ENCODE measurements at regions not wholly inside any gene's neighbourhood (a gene's known extent, or its start where the extent isn't known, plus 50 kb on each side); places are given as distances from the start of the nearest gene placed in this dataset.

- no peak for DNase-seq (ENCODE audit: extremely low read depth, low read depth)
Measured at GRCh38 chr13:111632906-111633305, 312.5 kb downstream of the TEX29 start.

GRCh38 chr13:111633401-111633800 lies 313.0 kb downstream of the TEX29 start:
- no peak for DNase-seq (ENCODE audit: extremely low read depth, low read depth)

GRCh38 chr13:111634410-111634809 lies 314.0 kb downstream of the TEX29 start:
- DNase-seq (ENCODE audit: extremely low read depth, low read depth): no peak

GRCh38 chr13:111636271-111636670 lies 315.8 kb downstream of the TEX29 start:
- DNase-seq (ENCODE audit: extremely low read depth, low read depth): no peak

- DNase-seq (ENCODE audit: extremely low read depth, low read depth): no peak
Measured at GRCh38 chr13:111636804-111637203, 316.4 kb downstream of the TEX29 start.

GRCh38 chr13:111637365-111637764 lies 316.9 kb downstream of the TEX29 start:
- DNase-seq (ENCODE audit: extremely low read depth, low read depth): no peak

GRCh38 chr13:111638233-111638632 lies 317.8 kb downstream of the TEX29 start:
- no peak for DNase-seq (ENCODE audit: extremely low read depth, low read depth)

- no peak for DNase-seq (ENCODE audit: extremely low read depth, low read depth)
Measured at GRCh38 chr13:111639196-111639705, 318.8 kb downstream of the TEX29 start.

- DNase-seq (ENCODE audit: extremely low read depth, low read depth): no peak
Measured at GRCh38 chr13:111640006-111640405, 319.6 kb downstream of the TEX29 start.

GRCh38 chr13:111640476-111640875 lies 320.0 kb downstream of the TEX29 start:
- no peak for DNase-seq (ENCODE audit: extremely low read depth, low read depth)

GRCh38 chr13:111642156-111642767 lies 321.8 kb downstream of the TEX29 start:
- DNase-seq (ENCODE audit: extremely low read depth, low read depth): no peak

GRCh38 chr13:111644750-111645149 lies 324.3 kb downstream of the TEX29 start:
- no peak for DNase-seq (ENCODE audit: extremely low read depth, low read depth)

- DNase-seq (ENCODE audit: extremely low read depth, low read depth): no peak
Measured at GRCh38 chr13:111645198-111645597, 324.8 kb downstream of the TEX29 start.

- no peak for DNase-seq (ENCODE audit: extremely low read depth, low read depth)
Measured at GRCh38 chr13:111645598-111646455, 325.4 kb downstream of the TEX29 start.

GRCh38 chr13:111646456-111646855 lies 326.0 kb downstream of the TEX29 start:
- DNase-seq (ENCODE audit: extremely low read depth, low read depth): no peak

GRCh38 chr13:111648885-111649284 lies 328.4 kb downstream of the TEX29 start:
- no peak for DNase-seq (ENCODE audit: extremely low read depth, low read depth)

GRCh38 chr13:111650626-111651025 lies 330.2 kb downstream of the TEX29 start:
- DNase-seq (ENCODE audit: extremely low read depth, low read depth): no peak

GRCh38 chr13:111652676-111653075 lies 332.2 kb downstream of the TEX29 start:
- no peak for DNase-seq (ENCODE audit: extremely low read depth, low read depth)

- no peak for DNase-seq (ENCODE audit: extremely low read depth, low read depth)
Measured at GRCh38 chr13:111654531-111654930, 334.1 kb downstream of the TEX29 start.

GRCh38 chr13:111656439-111656838 lies 336.0 kb downstream of the TEX29 start:
- DNase-seq (ENCODE audit: extremely low read depth, low read depth): no peak

- no peak for DNase-seq (ENCODE audit: extremely low read depth, low read depth)
Measured at GRCh38 chr13:111657013-111657412, 336.6 kb downstream of the TEX29 start.

Data from NCI-H460 (cell line).